ENCODE measurements at regions not wholly inside any gene's neighbourhood (a gene's known extent, or its start where the extent isn't known, plus 50 kb on each side); places are given as distances from the start of the nearest gene placed in this dataset.
"Not testable (repeated sequence)": the region's sequence is repeated elsewhere in the genome, so short reads cannot be mapped to it uniquely, and the experiment has no call there.

DNA sequence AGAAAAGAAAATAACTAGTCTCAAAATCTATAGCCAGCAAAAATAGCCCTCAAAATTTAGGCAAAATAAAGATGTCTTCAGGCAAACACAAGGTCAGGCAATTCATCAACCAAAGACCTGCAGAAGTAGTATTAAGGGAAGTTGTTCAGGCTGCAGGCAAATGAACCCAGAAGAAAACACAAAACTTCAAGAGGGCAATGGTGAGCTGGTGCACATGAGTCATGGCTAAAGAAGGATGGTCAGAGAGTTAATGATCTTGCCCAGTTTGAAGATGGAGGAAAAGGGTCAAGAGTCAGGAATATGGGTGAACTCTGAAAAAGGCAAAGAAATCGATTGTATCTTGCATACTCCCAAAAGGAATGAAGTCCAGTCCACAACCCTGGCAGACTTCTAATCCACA lies 83.1 kb upstream of the FAT4 start:
- POLR2A ChIA-PET = no interaction called here
- DNase-seq (ENCODE audit: extremely low spot score) = no peak
- CTCF ChIA-PET = interaction anchor here (1.5 kb wide), 1 partner anchor 13 kb away, joined by 4 read pairs; no protein-coding TSS in a partner anchor
- TF ChIP-seq, protein P1, sequence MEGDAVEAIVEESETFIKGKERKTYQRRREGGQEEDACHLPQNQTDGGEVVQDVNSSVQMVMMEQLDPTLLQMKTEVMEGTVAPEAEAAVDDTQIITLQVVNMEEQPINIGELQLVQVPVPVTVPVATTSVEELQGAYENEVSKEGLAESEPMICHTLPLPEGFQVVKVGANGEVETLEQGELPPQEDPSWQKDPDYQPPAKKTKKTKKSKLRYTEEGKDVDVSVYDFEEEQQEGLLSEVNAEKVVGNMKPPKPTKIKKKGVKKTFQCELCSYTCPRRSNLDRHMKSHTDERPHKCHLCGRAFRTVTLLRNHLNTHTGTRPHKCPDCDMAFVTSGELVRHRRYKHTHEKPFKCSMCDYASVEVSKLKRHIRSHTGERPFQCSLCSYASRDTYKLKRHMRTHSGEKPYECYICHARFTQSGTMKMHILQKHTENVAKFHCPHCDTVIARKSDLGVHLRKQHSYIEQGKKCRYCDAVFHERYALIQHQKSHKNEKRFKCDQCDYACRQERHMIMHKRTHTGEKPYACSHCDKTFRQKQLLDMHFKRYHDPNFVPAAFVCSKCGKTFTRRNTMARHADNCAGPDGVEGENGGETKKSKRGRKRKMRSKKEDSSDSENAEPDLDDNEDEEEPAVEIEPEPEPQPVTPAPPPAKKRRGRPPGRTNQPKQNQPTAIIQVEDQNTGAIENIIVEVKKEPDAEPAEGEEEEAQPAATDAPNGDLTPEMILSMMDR (IDR thresholded peaks at IDR 0.05; ENCODE audit: control extremely low read depth, extremely low read depth, low read depth, missing control alignments) = no peak

DNA sequence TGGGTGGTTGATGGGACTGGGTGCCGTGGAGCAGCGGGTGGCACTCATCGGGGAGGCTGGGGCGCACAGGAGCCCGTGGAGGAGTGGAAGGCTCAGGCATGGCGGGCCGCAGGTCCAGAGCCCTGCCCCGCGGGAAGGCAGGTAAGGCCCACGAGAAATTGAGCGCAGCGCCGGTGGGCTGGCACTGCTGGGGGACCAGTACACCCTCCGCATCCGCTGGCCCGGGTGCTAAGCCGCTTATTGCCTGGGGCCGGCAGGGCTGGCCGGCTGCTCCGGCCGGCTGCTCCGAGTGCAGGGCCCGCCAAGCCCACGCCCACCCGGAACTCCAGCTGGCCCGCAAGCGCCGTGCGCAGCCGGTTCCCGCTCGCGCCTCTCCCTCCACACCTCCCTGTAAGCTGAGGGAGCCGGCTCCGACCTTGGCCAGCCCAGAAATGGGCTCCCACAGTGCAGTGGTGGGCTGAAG lies 85.1 kb upstream of the FAT4 start:
- POLR2A ChIA-PET = no interaction called here
- CTCF ChIA-PET = interaction anchor here (0.7 kb wide), 1 partner anchor 12 kb away, joined by 3 read pairs; no protein-coding TSS in a partner anchor
- no peak for DNase-seq (ENCODE audit: extremely low spot score)
- TF ChIP-seq, protein P1 (IDR thresholded peaks at IDR 0.05; ENCODE audit: control extremely low read depth, extremely low read depth, low read depth, missing control alignments) = no peak

DNA sequence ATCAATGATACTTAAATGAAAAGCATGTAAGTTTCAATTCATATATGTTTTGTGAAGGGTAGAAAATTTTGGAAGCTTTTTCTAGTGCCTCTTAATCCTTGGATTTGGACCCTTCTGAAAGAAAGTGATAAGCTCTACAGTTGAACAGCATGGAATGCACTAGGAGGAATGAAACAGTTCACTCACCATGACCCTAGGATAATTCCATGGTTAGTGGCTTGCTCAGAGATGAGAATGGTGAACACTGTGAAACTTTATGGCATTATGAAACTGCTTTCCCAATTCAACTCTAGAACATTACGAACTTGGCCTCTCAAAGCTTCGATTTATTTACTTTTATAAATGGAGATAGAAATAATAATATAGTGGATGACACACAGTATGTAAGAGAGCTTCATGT lies 88.9 kb upstream of the FAT4 start:
- POLR2A ChIA-PET = no interaction called here
- DNase-seq (ENCODE audit: extremely low spot score) = no peak
- CTCF ChIA-PET = interaction anchor here (1.0 kb wide), 1 partner anchor 11 kb away, joined by 3 read pairs; no protein-coding TSS in a partner anchor
- TF ChIP-seq, protein P1 (IDR thresholded peaks at IDR 0.05; ENCODE audit: control extremely low read depth, extremely low read depth, low read depth, missing control alignments) = no peak

DNA sequence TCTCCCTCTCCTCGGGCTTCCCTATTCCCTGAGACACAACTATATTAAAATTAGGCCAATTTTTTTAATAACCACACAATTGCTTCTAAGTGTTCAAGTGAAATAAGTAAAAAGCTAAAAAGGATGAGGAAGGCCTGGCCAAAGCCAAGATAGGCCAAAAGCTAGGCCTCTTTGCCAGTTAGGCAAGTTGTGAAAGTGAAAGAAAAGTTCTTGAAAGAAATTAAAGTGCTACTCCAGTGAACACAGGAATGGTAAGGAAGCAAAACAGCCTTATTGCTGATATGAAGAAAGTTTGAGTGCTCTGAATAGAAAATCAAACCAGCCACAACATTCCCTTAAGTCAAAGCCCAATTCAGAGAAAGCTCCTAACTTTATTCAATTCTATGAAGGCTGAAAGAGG lies 114.2 kb upstream of the FAT4 start:
- DNase-seq (ENCODE audit: extremely low spot score) = no peak
- TF ChIP-seq, protein P1 (IDR thresholded peaks at IDR 0.05; ENCODE audit: control extremely low read depth, extremely low read depth, low read depth, missing control alignments) = no peak
- ChIA-PET CTCF (interaction anchor here (1.9 kb wide), 1 partner anchor 9 kb away, joined by 7 read pairs; no protein-coding TSS in a partner anchor), POLR2A (no interaction called here)

DNA sequence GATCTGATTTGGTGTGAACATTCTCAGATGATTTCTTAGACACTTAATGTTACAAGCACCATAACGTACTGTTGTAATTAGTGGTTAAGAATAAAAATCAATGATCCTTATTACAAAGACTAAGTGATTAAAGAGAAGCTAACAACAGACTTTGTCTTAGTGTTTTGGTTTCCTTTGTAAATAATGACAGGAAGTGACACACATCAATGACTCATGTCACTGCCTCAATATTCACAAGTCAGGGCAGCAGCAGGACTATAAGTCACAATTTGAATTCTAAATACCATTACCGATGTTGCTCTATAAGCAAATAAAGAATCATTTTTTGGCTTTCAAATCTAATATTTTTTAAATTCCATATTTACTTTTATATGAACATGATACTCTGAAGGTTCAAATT lies 115.8 kb upstream of the FAT4 start:
- TF ChIP-seq, protein P1 (IDR thresholded peaks at IDR 0.05; ENCODE audit: control extremely low read depth, extremely low read depth, low read depth, missing control alignments) = no peak
- DNase-seq (ENCODE audit: extremely low spot score) = no peak
- POLR2A ChIA-PET = no interaction called here
- CTCF ChIA-PET = interaction anchor here (0.6 kb wide), 1 partner anchor 14 kb away, joined by 3 read pairs; no protein-coding TSS in a partner anchor

DNA sequence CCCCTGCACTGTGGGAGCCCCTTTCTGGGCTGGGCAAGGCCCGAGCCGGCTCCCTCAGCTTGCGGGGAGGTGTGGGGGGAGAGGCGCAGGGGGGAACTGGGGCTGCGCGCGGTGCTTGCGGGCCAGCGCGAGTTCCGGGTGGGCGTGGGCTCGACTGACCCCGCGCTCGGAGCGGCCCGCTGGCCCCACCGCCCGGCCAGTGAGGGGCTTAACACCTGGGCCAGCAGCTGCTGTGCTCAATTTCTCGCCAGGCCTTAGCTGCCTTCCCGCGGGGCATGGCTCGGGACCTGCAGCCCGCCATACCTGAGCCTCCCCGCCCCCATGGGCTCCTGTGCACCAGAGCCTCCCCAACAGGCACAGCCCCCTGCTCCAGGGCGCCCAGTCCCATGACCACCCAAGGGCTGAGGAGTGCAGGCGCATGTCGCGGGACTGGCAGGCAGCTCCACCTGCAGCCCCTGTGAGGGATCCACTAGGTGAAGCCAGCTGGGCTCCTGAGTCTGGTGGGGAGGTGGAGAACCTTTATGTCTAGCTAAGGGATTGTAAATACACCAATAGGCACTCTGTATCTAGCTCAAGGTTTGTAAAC lies 122.8 kb upstream of the FAT4 start:
- POLR2A ChIA-PET; DNase-seq (ENCODE audit: extremely low spot score); CTCF ChIA-PET: not testable (repeated sequence)

DNA sequence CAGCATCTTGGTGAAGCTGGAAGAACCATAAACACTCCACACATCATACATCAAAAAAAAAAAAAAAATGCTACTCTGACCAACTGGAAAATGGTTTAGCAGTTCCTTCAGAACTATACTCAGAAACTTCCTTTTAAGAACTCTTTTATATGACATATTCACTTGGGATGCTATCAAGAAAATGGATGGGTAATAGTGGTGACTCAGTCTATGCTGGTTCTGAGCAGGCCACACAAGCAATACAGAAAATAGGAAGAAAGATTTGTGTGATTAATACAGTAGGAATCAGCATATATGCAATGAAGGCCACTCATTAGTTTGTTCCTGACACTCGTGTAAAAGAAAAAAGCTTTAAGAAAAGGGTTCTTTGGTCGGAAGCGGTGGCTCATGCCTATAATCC lies 123.5 kb upstream of the FAT4 start:
- no peak for DNase-seq (ENCODE audit: extremely low spot score)
- CTCF ChIA-PET = no interaction called here
- POLR2A ChIA-PET = no interaction called here
- TF ChIP-seq, protein P1 (IDR thresholded peaks at IDR 0.05; ENCODE audit: control extremely low read depth, extremely low read depth, low read depth, missing control alignments) = no peak

All from GM10248 (cell line).